Keratinocyte (primary cell): ENCODE measurements at regions not wholly inside any gene's neighbourhood (a gene's known extent, or its start where the extent isn't known, plus 50 kb on each side); places are given as distances from the start of the nearest gene placed in this dataset.

ENCODE experiments used
- DNase-seq: peaks from one replicate; pipeline ENCODE4 v3.0.0-alpha.2; 2011; ENCODE audit warnings: low read depth, missing footprints, low spot score
- FAIRE-seq: peaks from 2 replicates; lab custom pipeline; 2011; peaks lifted over from hg19 to GRCh38; lab: Jason Lieb, UNC
- H2AFZ ChIP-seq: 2 replicates; pipeline ENCODE4 v1.6.0; 2012; ENCODE audit warnings: low read length, control low read depth, inconsistent platforms; ENCODE audit not compliant: control insufficient read depth
- H3K27ac ChIP-seq: 2 replicates; pipeline ENCODE4 v1.5.1; 2011; ENCODE audit warnings: low read length; ENCODE audit not compliant: control insufficient read depth, insufficient read depth
- H3K27me3 ChIP-seq: 3 replicates; pipeline ENCODE4 v1.6.0; 2011; ENCODE audit warnings: low read length; ENCODE audit not compliant: control insufficient read depth, insufficient read depth; ENCODE audit errors: extremely low read depth
- H3K36me3 ChIP-seq, 2 experiments: 2 replicates in 1 of 2; 3 replicates in 1 of 2; pipeline ENCODE4 v1.5.1; 2011; ENCODE audit warnings: low read length in 2 of 2, mild to moderate bottlenecking in 1 of 2; ENCODE audit not compliant: control insufficient read depth in 2 of 2, insufficient read depth in 2 of 2; ENCODE audit errors: extremely low read depth in 1 of 2
- H3K4me1 ChIP-seq: 3 replicates; pipeline ENCODE4 v1.5.1; 2011; ENCODE audit warnings: low read length; ENCODE audit not compliant: control insufficient read depth, insufficient read depth; ENCODE audit errors: extremely low read depth
- H3K4me2 ChIP-seq: 3 replicates; pipeline ENCODE4 v1.6.0; 2011; ENCODE audit warnings: low read depth, low read length; ENCODE audit not compliant: control insufficient read depth, insufficient read depth; ENCODE audit errors: extremely low read depth
- H3K4me3 ChIP-seq, 3 experiments: fragments of 200-600 bp in 1 of 3; sonication (generic) in 1 of 3; 2 replicates in 2 of 3; 3 replicates in 1 of 3; pipeline ENCODE4 v1.5.1; 2011 to 2016; ENCODE audit warnings: low read length in 3 of 3, mild to moderate bottlenecking in 3 of 3, control low read depth in 2 of 3, inconsistent platforms in 1 of 3, low read depth in 1 of 3, mixed read lengths in 1 of 3, mixed run types in 1 of 3, moderate library complexity in 1 of 3; ENCODE audit not compliant: control insufficient read depth in 2 of 3, insufficient read depth in 2 of 3; ENCODE audit errors: extremely low read depth in 1 of 3
- H3K79me2 ChIP-seq: 2 replicates; pipeline ENCODE4 v1.6.0; 2012; ENCODE audit warnings: low read length; ENCODE audit not compliant: control insufficient read depth, insufficient read depth
- H3K9ac ChIP-seq: 3 replicates; pipeline ENCODE4 v1.6.0; 2011; ENCODE audit warnings: low read length; ENCODE audit not compliant: control insufficient read depth, insufficient read depth; ENCODE audit errors: extremely low read depth
- H3K9me1 ChIP-seq: 3 replicates; pipeline ENCODE4 v1.6.0; 2011; ENCODE audit warnings: low read length; ENCODE audit not compliant: control insufficient read depth, insufficient read depth; ENCODE audit errors: extremely low read depth
- H3K9me3 ChIP-seq: 2 replicates; pipeline ENCODE4 v1.5.1; 2012; ENCODE audit warnings: low read depth, low read length; ENCODE audit not compliant: control insufficient read depth
- H4K20me1 ChIP-seq: 3 replicates; pipeline ENCODE4 v1.6.0; 2011; ENCODE audit warnings: low read length; ENCODE audit not compliant: control insufficient read depth, insufficient read depth; ENCODE audit errors: extremely low read depth
- EZH2 ChIP-seq: IDR thresholded peaks from one replicate; pipeline ENCODE4 v1.6.1; 2012; ENCODE audit warnings: inconsistent platforms, mild to moderate bottlenecking, low read length, moderate library complexity
- dilution Hi-C: fragments of 300-500 bp; cut with MboI; formaldehyde crosslinking; loops from one replicate; pipeline ENCODE4 v1.7.0; 2020; ENCODE audit warnings: low sequenced_read_pairs; ENCODE audit not compliant: extremely low pct_ligation_motif_present
- TF ChIP-seq, protein P1 (sequence below), 3 experiments: IDR thresholded peaks in 1 of 3; conservative IDR thresholded peaks in 1 of 3; optimal IDR thresholded peaks in 1 of 3; 2 replicates in 2 of 3; 3 replicates in 1 of 3; pipeline versions ENCODE3 to v1.5.1; 2011; ENCODE audit warnings: low read length in 3 of 3, mild to moderate bottlenecking in 3 of 3, moderate library complexity in 2 of 3, control low read depth in 1 of 3, inconsistent platforms in 1 of 3; ENCODE audit not compliant: insufficient read depth in 2 of 3; ENCODE audit errors: extremely low read depth in 1 of 3

DNA sequence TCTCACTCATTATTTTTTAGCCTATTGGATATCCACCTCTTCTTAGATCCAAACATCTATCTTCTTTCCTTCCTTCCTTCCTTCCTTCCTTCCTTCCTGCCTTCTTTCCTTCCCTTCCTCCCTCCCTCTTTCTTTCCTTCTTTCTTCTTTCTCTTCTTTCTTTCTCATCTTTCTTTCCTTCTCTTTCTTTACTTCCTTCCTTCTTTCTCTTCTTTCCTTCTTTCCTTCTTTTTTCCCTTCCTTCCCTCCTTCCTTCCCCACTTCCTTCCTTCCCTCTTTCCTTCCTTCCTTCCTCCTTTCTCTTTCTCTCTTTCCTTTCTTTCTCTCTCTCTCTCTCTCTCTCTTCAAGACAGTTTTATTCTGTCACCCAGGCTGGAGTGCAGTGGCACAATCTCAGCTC lies 1239.8 kb downstream of the PCDH7 start:
- Histone ChIP-seq H3K9me3 (no peaks in the 10 kb centered on the region), H3K9ac (no peak overlapping the region), H3K27me3 (no peaks in the 10 kb centered on the region), H3K4me2 (no peak overlapping the region), H3K36me3 (no peaks in the 10 kb centered on the region), H3K4me3 (no peak overlapping the region), H3K4me1 (no peaks in the 10 kb centered on the region), H3K9me1 (no peaks in the 10 kb centered on the region), H3K27ac (no peak overlapping the region), H4K20me1 (no peaks in the 10 kb centered on the region), H2AFZ (no peak overlapping the region), H3K79me2 (no peaks in the 10 kb centered on the region)
- DNase-seq (no peak), FAIRE-seq (no peak)
- no peak for TF ChIP-seq EZH2
- TF ChIP-seq, protein P1, sequence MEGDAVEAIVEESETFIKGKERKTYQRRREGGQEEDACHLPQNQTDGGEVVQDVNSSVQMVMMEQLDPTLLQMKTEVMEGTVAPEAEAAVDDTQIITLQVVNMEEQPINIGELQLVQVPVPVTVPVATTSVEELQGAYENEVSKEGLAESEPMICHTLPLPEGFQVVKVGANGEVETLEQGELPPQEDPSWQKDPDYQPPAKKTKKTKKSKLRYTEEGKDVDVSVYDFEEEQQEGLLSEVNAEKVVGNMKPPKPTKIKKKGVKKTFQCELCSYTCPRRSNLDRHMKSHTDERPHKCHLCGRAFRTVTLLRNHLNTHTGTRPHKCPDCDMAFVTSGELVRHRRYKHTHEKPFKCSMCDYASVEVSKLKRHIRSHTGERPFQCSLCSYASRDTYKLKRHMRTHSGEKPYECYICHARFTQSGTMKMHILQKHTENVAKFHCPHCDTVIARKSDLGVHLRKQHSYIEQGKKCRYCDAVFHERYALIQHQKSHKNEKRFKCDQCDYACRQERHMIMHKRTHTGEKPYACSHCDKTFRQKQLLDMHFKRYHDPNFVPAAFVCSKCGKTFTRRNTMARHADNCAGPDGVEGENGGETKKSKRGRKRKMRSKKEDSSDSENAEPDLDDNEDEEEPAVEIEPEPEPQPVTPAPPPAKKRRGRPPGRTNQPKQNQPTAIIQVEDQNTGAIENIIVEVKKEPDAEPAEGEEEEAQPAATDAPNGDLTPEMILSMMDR (optimal IDR thresholded peaks at IDR 0.05 in 1 of 3, IDR thresholded peaks at IDR 0.05 in 1 of 3, conservative IDR thresholded peaks at IDR 0.05 in 1 of 3; ENCODE audit: extremely low read depth in 1 of 3, insufficient read depth in 2 of 3, low read length in 3 of 3): no peak
- dilution Hi-C loops: no loop called here

DNA sequence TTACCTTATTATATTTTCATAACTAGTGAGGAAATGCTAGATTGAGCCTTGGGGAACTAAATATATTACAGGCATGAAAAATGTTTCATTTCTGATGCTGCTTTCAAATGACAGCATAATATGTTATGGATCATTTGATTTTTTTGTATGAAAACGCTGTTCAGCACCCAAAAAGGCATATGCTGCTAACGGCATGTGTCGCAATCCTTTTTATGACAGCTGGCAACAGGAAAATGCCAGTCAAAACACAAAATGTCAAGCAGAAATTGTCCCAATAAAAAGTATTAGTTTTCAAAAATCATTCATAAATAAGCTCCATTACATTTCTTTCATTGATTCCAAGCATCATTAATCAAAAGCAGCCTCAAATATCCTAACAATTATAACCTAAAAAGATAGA lies 1244.5 kb downstream of the PCDH7 start:
- H3K79me2 ChIP-seq: no peaks in the 10 kb centered on the region
- TF ChIP-seq, protein P1 (optimal IDR thresholded peaks at IDR 0.05 in 1 of 3, IDR thresholded peaks at IDR 0.05 in 1 of 3, conservative IDR thresholded peaks at IDR 0.05 in 1 of 3; ENCODE audit: extremely low read depth in 1 of 3, insufficient read depth in 2 of 3, low read length in 3 of 3): no peak
- no peak for TF ChIP-seq EZH2
- no peak for FAIRE-seq

More for the DNA sequence above, 1244.5 kb downstream of the PCDH7 start:
- Histone ChIP-seq H3K9me3 (no peaks in the 10 kb centered on the region), H3K27ac (no peak overlapping the region), H3K4me3 (no peak overlapping the region), H3K9me1 (no peaks in the 10 kb centered on the region), H3K9ac (no peak overlapping the region), H2AFZ (no peak overlapping the region), H3K4me1 (no peaks in the 10 kb centered on the region), H3K27me3 (no peaks in the 10 kb centered on the region), H4K20me1 (no peaks in the 10 kb centered on the region), H3K4me2 (no peak overlapping the region), H3K36me3 (no peaks in the 10 kb centered on the region)
- DNase-seq: no peak
- dilution Hi-C loops: no loop called here
